ENCODE measurements at regions not wholly inside any gene's neighbourhood (a gene's known extent, or its start where the extent isn't known, plus 50 kb on each side); places are given as distances from the start of the nearest gene placed in this dataset.

GRCh38 chr22:49638001-49638400, 189.7 kb downstream of the BRD1 start:
- no peak for DNase-seq

- DNase-seq: no peak
Measured at GRCh38 chr22:49637255-49637760, 190.4 kb downstream of the BRD1 start.

GRCh38 chr22:49636649-49637048, 191.0 kb downstream of the BRD1 start:
- DNase-seq: no peak

GRCh38 chr22:49636214-49636613, 191.5 kb downstream of the BRD1 start:
- DNase-seq: no peak

- DNase-seq: no peak
Measured at GRCh38 chr22:49634006-49634772, 193.5 kb downstream of the BRD1 start.

GRCh38 chr22:49633010-49633324, 194.7 kb downstream of the BRD1 start:
- DNase-seq: no peak

- peak; percentile 64 for DNase-seq
Measured at GRCh38 chr22:49632199-49633009, 195.3 kb downstream of the BRD1 start.

GRCh38 chr22:49630448-49630946, 197.2 kb downstream of the BRD1 start:
- no peak for DNase-seq

GRCh38 chr22:49629586-49630447, 197.9 kb downstream of the BRD1 start:
- no peak for DNase-seq

- no peak for DNase-seq
Measured at GRCh38 chr22:49629261-49629570, 198.5 kb downstream of the BRD1 start.

- DNase-seq: peak; percentile 79
Measured at GRCh38 chr22:49628391-49629260, 199.0 kb downstream of the BRD1 start.

- DNase-seq: no peak
Measured at GRCh38 chr22:49627217-49628181, 200.2 kb downstream of the BRD1 start.

- no peak for DNase-seq
Measured at GRCh38 chr22:49626361-49627216, 201.1 kb downstream of the BRD1 start.

GRCh38 chr22:49624421-49625177, 203.1 kb downstream of the BRD1 start:
- no peak for DNase-seq

- no peak for DNase-seq
Measured at GRCh38 chr22:49623715-49624114, 204.0 kb downstream of the BRD1 start.

GRCh38 chr22:49623176-49623575, 204.5 kb downstream of the BRD1 start:
- DNase-seq: no peak

GRCh38 chr22:49622241-49623105, 205.2 kb downstream of the BRD1 start:
- DNase-seq: no peak

- no peak for DNase-seq
Measured at GRCh38 chr22:49621601-49622210, 206.0 kb downstream of the BRD1 start.
